B cell (primary cell): ENCODE measurements at regions not wholly inside any gene's neighbourhood (a gene's known extent, or its start where the extent isn't known, plus 50 kb on each side); places are given as distances from the start of the nearest gene placed in this dataset.

Experiments
- ATAC-seq: fragments of 200-7000 bp; cut with Tn5 transposase; one replicate; pipeline ENCODE4 v1.10.0; 2021; ENCODE audit warnings: low read depth, mild to moderate bottlenecking, moderate number of reproducible peaks, moderate library complexity
- CTCF ChIA-PET: fragments of 350-600 bp; sonication (Branson Sonifier 250); formaldehyde crosslinking; loops from one replicate; lab custom pipeline; 2021; ENCODE audit warnings: antibody characterized with exemption, inconsistent platforms; lab: Charles Lee
- POLR2A ChIA-PET: fragments of 350-600 bp; sonication (Branson Sonifier 250); formaldehyde crosslinking; loops from one replicate; lab custom pipeline; 2021; ENCODE audit warnings: antibody characterized with exemption; lab: Charles Lee
- DNase-seq: peaks from one replicate; pipeline ENCODE4 v3.0.0; 2013
- H2AFZ ChIP-seq: 2 replicates; pipeline ENCODE4 v1.6.1; 2012; ENCODE audit warnings: mild to moderate bottlenecking, low read depth, low read length; ENCODE audit not compliant: insufficient read depth, poor library complexity, severe bottlenecking
- H3K27ac ChIP-seq, 2 donors: 1 replicate in 1 of 2; 2 replicates in 1 of 2; pipeline ENCODE4 v1.5.1; 2012 to 2013; ENCODE audit warnings: low read length in 2 of 2, mild to moderate bottlenecking in 2 of 2, moderate library complexity in 1 of 2
- H3K27me3 ChIP-seq, 4 experiments: fragments of 200-600 bp in 1 of 4; sonication (generic) in 1 of 4; replicated peaks in 1 of 4; 1 replicate in 2 of 4; 2 replicates in 2 of 4; pipeline versions ENCODE4 v1.6.1 to v1.7.0; 2013 to 2016; ENCODE audit warnings: low read length in 3 of 4, mild to moderate bottlenecking in 2 of 4, mixed read lengths in 1 of 4, moderate library complexity in 1 of 4; ENCODE audit not compliant: insufficient read depth in 4 of 4, control insufficient read depth in 3 of 4; ENCODE audit errors: control extremely low read depth in 1 of 4
- H3K36me3 ChIP-seq, 2 experiments: replicated peaks in 1 of 2; 1 replicate in 1 of 2; 2 replicates in 1 of 2; pipeline versions ENCODE4 v1.6.1 to v1.7.1; 2013; ENCODE audit warnings: low read length in 1 of 2; ENCODE audit not compliant: insufficient read depth in 2 of 2, control insufficient read depth in 1 of 2; ENCODE audit errors: control extremely low read depth in 1 of 2, extremely low read depth in 1 of 2
- H3K4me1 ChIP-seq, 2 donors: fragments of 200-600 bp in 1 of 2; sonication (generic) in 1 of 2; 1 replicate in 1 of 2; 2 replicates in 1 of 2; pipeline versions ENCODE4 v1.5.1 to v1.6.1; 2013 to 2017; ENCODE audit warnings: low read length in 2 of 2; ENCODE audit not compliant: control insufficient read depth in 2 of 2, insufficient read depth in 2 of 2
- H3K4me2 ChIP-seq: replicated peaks from 2 replicates; pipeline ENCODE3; 2012; ENCODE audit warnings: mild to moderate bottlenecking, low read depth, low read length; ENCODE audit not compliant: poor library complexity, severe bottlenecking
- H3K4me3 ChIP-seq, 5 experiments: fragments of 200-600 bp in 1 of 5; sonication (generic) in 1 of 5; 1 replicate in 3 of 5; 2 replicates in 2 of 5; pipeline versions ENCODE4 v1.5.1 to v1.7.0; 2011 to 2016; ENCODE audit warnings: low read length in 4 of 5, mild to moderate bottlenecking in 4 of 5, low read depth in 2 of 5, control low read depth in 1 of 5, moderate library complexity in 1 of 5; ENCODE audit not compliant: insufficient read depth in 1 of 5; ENCODE audit errors: control extremely low read depth in 1 of 5, extremely low read depth in 1 of 5
- H3K79me2 ChIP-seq: fragments of 200-600 bp; sonication (generic); one replicate; pipeline ENCODE4 v1.6.0; 2016; ENCODE audit warnings: low read length; ENCODE audit not compliant: control insufficient read depth, insufficient read depth
- H3K9ac ChIP-seq: fragments of 200-600 bp; sonication (generic); 2 replicates; pipeline ENCODE4 v1.6.1; 2017; ENCODE audit warnings: mild to moderate bottlenecking, low read length, moderate library complexity
- H3K9me3 ChIP-seq, 3 donors: one replicate each; pipeline versions ENCODE4 v1.6.1 to v1.7.1; 2013; ENCODE audit warnings: low read length in 2 of 3; ENCODE audit not compliant: control insufficient read depth in 2 of 3, insufficient read depth in 1 of 3; ENCODE audit errors: control extremely low read depth in 1 of 3
- H4K20me1 ChIP-seq: 2 replicates; pipeline ENCODE4 v1.6.0; 2012; ENCODE audit warnings: mild to moderate bottlenecking, low read length; ENCODE audit not compliant: insufficient read depth, control insufficient read depth, poor library complexity, severe bottlenecking
- H3K27ac Mint-ChIP-seq: one replicate; pipeline ENCODE4 v1.8.0; 2021; ENCODE audit warnings: mixed read lengths
- H3K27me3 Mint-ChIP-seq: one replicate; pipeline ENCODE4 v1.8.0; 2021; ENCODE audit warnings: mixed read lengths
- H3K4me1 Mint-ChIP-seq: one replicate; pipeline ENCODE4 v1.8.0; 2021; ENCODE audit warnings: mixed read lengths
- H3K4me3 Mint-ChIP-seq: one replicate; pipeline ENCODE4 v1.8.0; 2021; ENCODE audit warnings: mixed read lengths
- H3K9me3 Mint-ChIP-seq: one replicate; pipeline ENCODE4 v1.8.0; 2022; ENCODE audit warnings: mixed read lengths; ENCODE audit not compliant: insufficient read depth
- CTCF ChIP-seq: fragments of 200-600 bp; IDR thresholded peaks from one replicate; pipeline ENCODE4 v1.8.0; 2022; ENCODE audit warnings: antibody characterized with exemption, mild to moderate bottlenecking
- EZH2 ChIP-seq: IDR thresholded peaks from 2 replicates; pipeline ENCODE4 v1.6.1; 2012; ENCODE audit warnings: borderline replicate concordance, low read depth, mild to moderate bottlenecking, moderate library complexity, low read length; ENCODE audit not compliant: insufficient read depth, poor library complexity, severe bottlenecking
- WGBS: methylation state at CpG from one replicate; pipeline ENCODE4 v1.1.5; 2013; ENCODE audit warnings: missing lambda C conversion rate; ENCODE audit not compliant: insufficient coverage; 5-methylcytosine and 5-hydroxymethylcytosine counted together
- intact Hi-C: fragments of 100-400 bp; cut with micrococcal nuclease; formaldehyde crosslinking; loops from one replicate; pipeline ENCODE4 v1.10.0; 2022

DNA sequence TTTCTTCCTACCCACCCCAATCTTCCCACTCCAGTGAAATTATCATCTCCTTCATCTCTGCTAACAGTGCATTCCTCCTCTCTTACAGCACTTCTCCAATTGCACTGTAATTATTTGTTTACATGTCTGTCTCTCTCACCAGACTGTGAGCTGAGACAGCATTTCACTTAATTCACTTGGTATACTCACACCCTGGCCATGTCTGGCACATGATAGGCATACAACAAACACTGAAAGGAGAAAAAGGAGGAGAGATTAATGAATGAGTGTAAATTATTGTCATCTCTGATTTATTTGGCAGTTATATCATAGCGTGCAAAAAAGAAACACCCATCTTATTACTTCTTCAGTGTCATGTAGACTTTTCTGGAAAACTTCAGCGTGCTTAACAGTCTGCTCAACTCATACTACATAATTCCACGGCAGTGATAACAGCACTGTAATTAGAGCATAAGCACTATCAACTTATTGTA is 452.3 kb downstream of the ADAMTS20 start:
- ChIA-PET CTCF (no interaction called here), POLR2A (no interaction called here)
- Histone ChIP-seq H3K27ac (no peak overlapping the region), H3K9me3 (no peaks in the 10 kb centered on the region), H3K4me2 (no peak overlapping the region), H2AFZ (no peak overlapping the region), H4K20me1 (no peaks in the 10 kb centered on the region), H3K79me2 (no peaks in the 10 kb centered on the region), H3K36me3 (no peaks in the 10 kb centered on the region), H3K4me1 (no peaks in the 10 kb centered on the region), H3K4me3 (no peak overlapping the region), H3K9ac (no peak overlapping the region), H3K27me3 (no peaks in the 10 kb centered on the region)
- H3K27me3 Mint-ChIP-seq = peaks cover 3% of the 10 kb centered on the region
- H3K4me1 Mint-ChIP-seq = no peaks in the 10 kb centered on the region
- TF ChIP-seq CTCF (no peak), EZH2 (no peak)
- peaks cover 3% of the 10 kb centered on the region for H3K9me3 Mint-ChIP-seq
- no peak overlapping the region for H3K27ac Mint-ChIP-seq
- no peak overlapping the region for H3K4me3 Mint-ChIP-seq
- ATAC-seq (no peak), DNase-seq (no peak)
- intact Hi-C loops = no loop called here
- no CpG with 5 or more reads among the region's 3 CpGs for WGBS

GRCh38 chr12:43098766-43099550 is 453.0 kb downstream of the ADAMTS20 start:
- H3K4me3 Mint-ChIP-seq = no peak overlapping the region
- Histone ChIP-seq H3K79me2 (no peaks in the 10 kb centered on the region), H3K27me3 (no peaks in the 10 kb centered on the region), H2AFZ (no peak overlapping the region), H3K4me2 (no peak overlapping the region), H3K9ac (no peak overlapping the region), H4K20me1 (no peaks in the 10 kb centered on the region), H3K4me1 (no peaks in the 10 kb centered on the region), H3K4me3 (no peak overlapping the region), H3K36me3 (no peaks in the 10 kb centered on the region), H3K9me3 (no peaks in the 10 kb centered on the region), H3K27ac (no peak overlapping the region)
- H3K27ac Mint-ChIP-seq = no peak overlapping the region
- H3K4me1 Mint-ChIP-seq = no peaks in the 10 kb centered on the region
- no peak for ATAC-seq
- peaks cover 3% of the 10 kb centered on the region for H3K9me3 Mint-ChIP-seq
- CTCF ChIA-PET = no interaction called here
- TF ChIP-seq EZH2 (no peak), CTCF (no peak)
- intact Hi-C loops = no loop called here
- POLR2A ChIA-PET = no interaction called here
- WGBS = no CpG with 5 or more reads among the region's 7 CpGs
- no peak for DNase-seq
- peaks cover 3% of the 10 kb centered on the region for H3K27me3 Mint-ChIP-seq
